Ovary (tissue), 3 donors: ENCODE measurements at regions not wholly inside any gene's neighbourhood (a gene's known extent, or its start where the extent isn't known, plus 50 kb on each side); places are given as distances from the start of the nearest gene placed in this dataset.

ENCODE experiments used
- EP300 ChIP-seq: sonication (generic); formaldehyde crosslinking; IDR thresholded peaks from one replicate; pipeline ENCODE4 v1.6.1; 2017; ENCODE audit warnings: antibody characterized with exemption
- POLR2A ChIP-seq: fragments of 450-650 bp; IDR thresholded peaks from one replicate; pipeline ENCODE4 v1.6.1; 2017; ENCODE audit warnings: antibody characterized with exemption, mild to moderate bottlenecking, moderate library complexity
- TF ChIP-seq, protein P1 (sequence below), 3 donors: fragments of 450-650 bp in 2 of 3; fragments of 200-600 bp in 1 of 3; IDR thresholded peaks; one replicate each; pipeline versions ENCODE4 v1.5.1 to v1.8.0; 2016 to 2022; ENCODE audit warnings: antibody characterized with exemption in 3 of 3, mild to moderate bottlenecking in 1 of 3
- donor health status: DM: no; HTN: no; CAD: no.

DNA sequence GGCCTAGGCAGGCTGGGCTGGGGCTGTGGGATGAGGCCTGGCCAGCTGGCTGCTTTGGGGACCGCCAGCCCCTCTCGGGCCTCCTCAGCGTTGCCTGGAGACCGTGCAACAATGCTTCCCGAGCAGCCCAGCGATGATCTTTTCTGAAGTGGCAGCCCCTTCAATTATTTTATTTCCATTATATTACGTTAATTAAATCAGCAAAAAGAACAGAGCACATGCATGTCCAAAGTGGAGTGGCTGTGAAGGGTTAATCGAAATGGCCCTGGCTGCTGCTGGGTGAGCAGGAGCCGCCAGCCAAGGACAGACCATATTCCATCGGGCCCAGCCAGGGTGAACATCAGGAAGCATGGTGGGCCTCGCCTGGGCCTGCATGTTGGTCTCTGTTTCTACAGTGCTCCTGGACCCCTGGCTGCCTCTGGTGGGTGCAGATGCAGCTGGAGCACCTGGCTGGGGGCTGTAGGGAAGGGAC is 245.5 kb downstream of the MYCN start:
- TF ChIP-seq, protein P1, sequence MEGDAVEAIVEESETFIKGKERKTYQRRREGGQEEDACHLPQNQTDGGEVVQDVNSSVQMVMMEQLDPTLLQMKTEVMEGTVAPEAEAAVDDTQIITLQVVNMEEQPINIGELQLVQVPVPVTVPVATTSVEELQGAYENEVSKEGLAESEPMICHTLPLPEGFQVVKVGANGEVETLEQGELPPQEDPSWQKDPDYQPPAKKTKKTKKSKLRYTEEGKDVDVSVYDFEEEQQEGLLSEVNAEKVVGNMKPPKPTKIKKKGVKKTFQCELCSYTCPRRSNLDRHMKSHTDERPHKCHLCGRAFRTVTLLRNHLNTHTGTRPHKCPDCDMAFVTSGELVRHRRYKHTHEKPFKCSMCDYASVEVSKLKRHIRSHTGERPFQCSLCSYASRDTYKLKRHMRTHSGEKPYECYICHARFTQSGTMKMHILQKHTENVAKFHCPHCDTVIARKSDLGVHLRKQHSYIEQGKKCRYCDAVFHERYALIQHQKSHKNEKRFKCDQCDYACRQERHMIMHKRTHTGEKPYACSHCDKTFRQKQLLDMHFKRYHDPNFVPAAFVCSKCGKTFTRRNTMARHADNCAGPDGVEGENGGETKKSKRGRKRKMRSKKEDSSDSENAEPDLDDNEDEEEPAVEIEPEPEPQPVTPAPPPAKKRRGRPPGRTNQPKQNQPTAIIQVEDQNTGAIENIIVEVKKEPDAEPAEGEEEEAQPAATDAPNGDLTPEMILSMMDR (IDR thresholded peaks at IDR 0.05), result no peak
- TF ChIP-seq EP300 (no peak), POLR2A (no peak)
